ENCODE measurements at regions not wholly inside any gene's neighbourhood (a gene's known extent, or its start where the extent isn't known, plus 50 kb on each side); places are given as distances from the start of the nearest gene placed in this dataset.

GRCh38 chr18:46274266-46274665 is 170.1 kb downstream of the HAUS1 start:
- TF ChIP-seq CTCF (IDR thresholded peaks at IDR 0.05) (no peak), EZH2 (IDR thresholded peaks at IDR 0.05) (no peak), EZH2phosphoT487 (IDR thresholded peaks at IDR 0.05) (no peak)
